ENCODE measurements at regions not wholly inside any gene's neighbourhood (a gene's known extent, or its start where the extent isn't known, plus 50 kb on each side); places are given as distances from the start of the nearest gene placed in this dataset.

GRCh38 chr17:70353408-70354092 lies 184.2 kb downstream of the KCNJ2 start:
- in situ Hi-C loops (cut with MboI; ENCODE audit: low sequenced_read_pairs) (no loop called here), dilution Hi-C loops (cut with HindIII; ENCODE audit: low sequenced_read_pairs, unreplicated experiment) (no loop called here), intact Hi-C loops (cut with micrococcal nuclease) (no loop called here)
- Histone ChIP-seq H4K8ac (ENCODE audit: low read depth in 2 of 2, low read length in 2 of 2) (no peak overlapping the region), H3K79me1 (ENCODE audit: low read depth in 1 of 2, low read length in 2 of 2) (no peaks in the 10 kb centered on the region), H3K27ac (ENCODE audit: insufficient read depth, low read length) (no peak overlapping the region), H2BK15ac (ENCODE audit: low read depth, low read length) (no peak overlapping the region), H4K20me1 (ENCODE audit: insufficient read depth, low read length) (no peaks in the 10 kb centered on the region), H3K9me1 (ENCODE audit: insufficient read depth, low read length) (no peaks in the 10 kb centered on the region), H3K36me3 (ENCODE audit: control insufficient read depth, insufficient read depth, low read length) (no peaks in the 10 kb centered on the region), H2BK120ac (ENCODE audit: low read depth, low read length) (no peak overlapping the region), H3K9me3 (ENCODE audit: control insufficient read depth, insufficient read depth, low read length) (no peaks in the 10 kb centered on the region), H2AK5ac (ENCODE audit: low read depth, low read length) (no peak overlapping the region), H2AK9ac (replicated peaks; ENCODE audit: low read depth, low read length, poor library complexity) (no peak overlapping the region), H3K23ac (ENCODE audit: low read depth, low read length) (no peak overlapping the region), H3K9ac (ENCODE audit: low read depth, low read length) (no peak overlapping the region), H3K56ac (ENCODE audit: extremely low read depth, insufficient read depth, low read length) (no peak overlapping the region), H2BK5ac (ENCODE audit: low read depth, low read length, poor library complexity, severe bottlenecking) (no peak overlapping the region), H3K4ac (ENCODE audit: low read depth, low read length) (no peak overlapping the region), H3K27me3 (ENCODE audit: control insufficient read depth, insufficient read depth, low read length) (no peaks in the 10 kb centered on the region; the same call in 1 of the 2 replicates), H4K5ac (ENCODE audit: low read depth, low read length) (no peak overlapping the region), H2BK20ac (ENCODE audit: low read depth, low read length) (no peak overlapping the region), H3K14ac (replicated peaks; ENCODE audit: low read depth, low read length) (no peak overlapping the region), H3K4me3 (ENCODE audit: insufficient read depth, low read depth, low read length) (no peak overlapping the region), H2AFZ (replicated peaks; ENCODE audit: low read length, poor library complexity) (no peak overlapping the region), H3K4me2 (ENCODE audit: low read depth, low read length) (no peak overlapping the region), H3K4me1 (ENCODE audit: control insufficient read depth, insufficient read depth, low read length) (no peaks in the 10 kb centered on the region), H3K18ac (ENCODE audit: low read depth, low read length) (no peak overlapping the region), H4K91ac (ENCODE audit: insufficient read depth, low read depth, low read length) (no peak overlapping the region)
- ChIA-PET CTCF (no interaction called here), POLR2A (ENCODE audit: unreplicated experiment) (no interaction called here)
- no peak for DNase-seq
- ATAC-seq (ENCODE audit: low read depth): no peak
- TF ChIP-seq NFE2L2 (IDR thresholded peaks at IDR 0.05; ENCODE audit: low read depth, low read length) (no peak), ELK1 (IDR thresholded peaks at IDR 0.05; ENCODE audit: borderline replicate concordance, low read depth, low read length) (no peak), MAZ (IDR thresholded peaks at IDR 0.05; ENCODE audit: borderline replicate concordance, low read depth, low read length) (no peak), MXI1 (IDR thresholded peaks at IDR 0.05; ENCODE audit: borderline replicate concordance, low read depth, low read length) (no peak), USF2 (IDR thresholded peaks at IDR 0.05; ENCODE audit: low read depth, low read length) (no peak), RFX5 (IDR thresholded peaks at IDR 0.05; ENCODE audit: low read depth, low read length) (no peak), SMC3 (IDR thresholded peaks at IDR 0.05; ENCODE audit: low read depth, low read length) (no peak), MAFK (IDR thresholded peaks at IDR 0.05; ENCODE audit: low read depth, low read length) (no peak), RCOR1 (IDR thresholded peaks at IDR 0.05; ENCODE audit: insufficient replicate concordance, low read length) (no peak), POLR2A (IDR thresholded peaks at IDR 0.05; ENCODE audit: low read depth, low read length) (no peak), FOS (IDR thresholded peaks at IDR 0.05; ENCODE audit: low read depth, low read length) (no peak), CTCF (conservative IDR thresholded peaks at IDR 0.05; ENCODE audit: low read depth, low read length) (no peak), RAD21 (IDR thresholded peaks at IDR 0.05; ENCODE audit: low read length) (no peak)
- WGBS, 2 experiments (ENCODE audit: extremely low coverage in 2 of 2, insufficient read length in 1 of 2): no CpG with 5 or more reads among the region's 2 CpGs
- BruUV-seq (replicated peaks): no TSS peak

Measured in IMR-90 (cell line).